ENCODE measurements at regions not wholly inside any gene's neighbourhood (a gene's known extent, or its start where the extent isn't known, plus 50 kb on each side); places are given as distances from the start of the nearest gene placed in this dataset.
"Not testable (repeated sequence)": the region's sequence is repeated elsewhere in the genome, so short reads cannot be mapped to it uniquely, and the experiment has no call there.

DNA sequence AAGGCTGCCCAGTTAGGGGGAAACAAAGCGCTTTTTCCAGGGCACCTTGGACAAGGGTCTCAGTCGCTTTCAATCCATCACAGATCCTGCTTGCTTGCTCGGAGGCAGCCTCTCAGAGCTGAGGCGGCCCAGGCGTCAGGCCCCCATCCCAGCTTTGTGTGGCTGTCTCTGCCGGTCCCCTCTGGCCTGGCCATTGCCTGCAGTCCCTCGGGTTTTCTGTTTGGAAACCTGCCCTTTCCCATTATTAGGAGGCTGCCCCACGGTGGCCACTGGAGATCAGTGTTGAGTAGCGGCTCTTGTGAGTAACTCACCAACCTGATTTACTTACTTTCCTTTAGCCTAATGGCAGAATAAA lies 216.1 kb downstream of the GLRX3 start:
- DNase-seq, result no peak

- no peak for DNase-seq
Measured at GRCh38 chr10:130353928-130354572, 217.9 kb downstream of the GLRX3 start.

- DNase-seq, result no peak
Measured at GRCh38 chr10:130354573-130354954, 218.4 kb downstream of the GLRX3 start.

DNA sequence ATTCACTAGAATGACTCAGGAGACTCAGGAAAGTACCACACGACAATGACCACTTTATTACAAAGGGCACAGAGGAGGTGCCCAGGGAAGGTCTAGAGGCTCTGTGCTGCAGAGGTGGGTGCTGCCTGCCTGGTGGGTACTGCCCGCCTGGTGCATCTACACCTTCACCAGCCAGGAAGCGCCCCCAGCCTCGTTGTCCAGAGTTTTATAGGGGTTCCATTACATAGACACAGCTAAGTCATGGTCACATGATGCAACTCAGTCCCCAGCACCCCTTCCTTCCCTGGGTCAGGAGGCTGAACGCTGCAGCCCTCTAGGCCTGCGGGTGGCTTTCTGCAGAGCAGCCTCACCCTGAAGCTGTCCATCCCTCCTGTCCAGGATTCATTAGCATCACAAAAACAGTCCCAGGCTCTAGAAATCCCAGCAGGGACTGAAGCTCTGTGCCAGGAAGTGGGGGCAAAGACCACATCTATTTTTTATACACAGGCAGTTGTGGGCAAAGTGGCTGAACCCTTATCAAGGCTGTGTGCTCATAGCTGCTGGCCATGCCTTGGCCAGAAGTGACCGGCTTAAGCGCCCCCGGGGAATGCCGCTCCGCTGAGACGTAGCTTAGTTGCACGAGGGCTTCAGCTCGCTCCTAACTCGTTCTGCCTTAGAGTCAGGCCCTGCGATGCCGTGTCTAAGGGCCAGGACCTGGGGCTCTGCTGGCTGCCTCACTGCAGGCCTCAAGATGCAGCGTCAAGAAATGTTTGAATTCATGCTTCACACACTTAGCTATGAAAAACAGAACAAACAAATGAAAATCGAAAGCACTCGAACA lies 219.0 kb downstream of the GLRX3 start:
- DNase-seq, result no peak

DNA sequence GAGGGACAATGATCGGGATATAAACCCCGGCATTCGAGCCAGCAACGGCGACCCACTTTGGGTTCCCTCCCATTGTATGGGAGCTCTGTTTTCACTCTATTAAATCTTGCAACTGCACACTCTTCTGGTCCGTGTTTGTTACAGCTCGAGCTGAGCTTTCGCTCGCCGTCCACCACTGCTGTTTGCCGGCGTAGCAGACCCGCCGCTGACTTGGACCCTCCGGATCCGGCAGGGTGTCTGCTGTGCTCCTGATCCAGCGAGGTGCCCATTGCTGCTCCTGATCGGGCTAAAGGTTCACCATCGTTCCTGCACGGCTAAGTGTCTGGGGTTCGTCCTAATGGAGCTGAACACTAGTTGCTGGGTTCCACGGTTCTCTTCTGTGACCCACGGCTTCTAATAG lies 220.2 kb downstream of the GLRX3 start:
- not testable (repeated sequence) for DNase-seq

DNA sequence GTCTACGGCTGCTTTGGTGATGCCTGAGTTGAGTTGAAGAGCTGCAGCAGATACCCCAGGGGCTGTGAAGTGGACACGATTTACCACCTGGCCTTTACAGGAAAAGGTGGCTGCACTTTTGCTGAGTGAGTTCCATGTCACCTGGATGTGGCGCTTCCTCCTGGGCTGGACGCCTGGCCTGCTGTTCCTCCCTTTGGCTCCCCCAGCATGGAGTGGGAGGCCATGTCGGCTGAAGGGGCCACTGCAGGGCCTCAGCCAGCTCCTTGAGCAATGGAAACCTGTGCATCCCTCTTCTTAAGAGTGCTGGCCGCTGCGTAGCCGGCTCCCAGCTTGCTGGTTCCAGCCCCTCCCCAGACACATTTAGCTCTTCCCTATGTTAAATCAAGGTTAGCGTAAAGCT lies 221.0 kb downstream of the GLRX3 start:
- DNase-seq, result no peak

GRCh38 chr10:130357951-130358350 lies 221.8 kb downstream of the GLRX3 start:
- no peak for DNase-seq

GRCh38 chr10:130358981-130359650 lies 222.9 kb downstream of the GLRX3 start:
- DNase-seq, result no peak

- no peak for DNase-seq
Measured at GRCh38 chr10:130359711-130360110, 223.5 kb downstream of the GLRX3 start.

GRCh38 chr10:130360826-130361311 lies 224.7 kb downstream of the GLRX3 start:
- no peak for DNase-seq

- no peak for DNase-seq
Measured at GRCh38 chr10:130361351-130362105, 225.3 kb downstream of the GLRX3 start.

DNA sequence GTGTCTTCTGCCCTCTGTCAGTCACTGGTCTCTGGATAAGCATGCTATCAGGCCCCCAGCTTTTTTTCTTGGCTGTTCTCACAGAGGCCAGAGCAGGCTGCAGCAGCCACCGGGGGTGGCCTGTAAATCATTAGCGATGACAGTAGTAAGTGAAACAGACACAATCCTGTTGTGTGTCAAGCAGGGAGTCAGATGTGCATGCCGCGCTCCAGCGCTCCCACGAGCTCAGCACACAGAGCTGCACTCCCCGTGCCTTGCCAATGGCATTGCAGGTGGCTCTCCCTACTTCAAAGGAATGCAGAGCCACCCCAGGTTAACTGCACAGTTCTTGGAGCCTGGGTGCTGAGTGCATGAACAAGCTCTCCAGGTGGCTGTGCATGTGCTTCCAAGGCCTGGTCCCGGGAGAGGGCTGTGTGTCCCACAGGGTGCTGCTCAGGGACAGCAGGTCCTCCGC lies 226.1 kb downstream of the GLRX3 start:
- peak; percentile 21 for DNase-seq

DNA sequence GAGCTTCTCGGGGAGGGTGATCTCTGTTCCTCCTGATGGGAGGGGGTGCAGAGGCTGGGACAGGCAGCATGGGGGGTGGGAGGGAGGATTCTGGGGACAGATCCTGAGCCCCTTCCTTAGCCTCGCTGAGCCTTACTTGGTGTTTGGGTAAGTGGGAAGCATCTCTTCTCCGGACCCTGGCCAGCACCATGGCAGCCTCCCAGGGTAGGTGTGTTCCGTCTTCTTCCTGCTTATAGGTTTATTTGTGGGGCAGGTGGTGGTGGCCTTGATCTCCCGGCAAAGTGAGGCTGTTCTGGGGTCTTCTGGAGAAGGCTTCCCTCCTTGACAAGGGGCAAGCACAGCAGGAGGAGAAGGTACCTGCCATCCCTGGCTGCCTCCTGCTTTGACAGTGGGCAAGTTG lies 226.9 kb downstream of the GLRX3 start:
- no peak for DNase-seq

DNA sequence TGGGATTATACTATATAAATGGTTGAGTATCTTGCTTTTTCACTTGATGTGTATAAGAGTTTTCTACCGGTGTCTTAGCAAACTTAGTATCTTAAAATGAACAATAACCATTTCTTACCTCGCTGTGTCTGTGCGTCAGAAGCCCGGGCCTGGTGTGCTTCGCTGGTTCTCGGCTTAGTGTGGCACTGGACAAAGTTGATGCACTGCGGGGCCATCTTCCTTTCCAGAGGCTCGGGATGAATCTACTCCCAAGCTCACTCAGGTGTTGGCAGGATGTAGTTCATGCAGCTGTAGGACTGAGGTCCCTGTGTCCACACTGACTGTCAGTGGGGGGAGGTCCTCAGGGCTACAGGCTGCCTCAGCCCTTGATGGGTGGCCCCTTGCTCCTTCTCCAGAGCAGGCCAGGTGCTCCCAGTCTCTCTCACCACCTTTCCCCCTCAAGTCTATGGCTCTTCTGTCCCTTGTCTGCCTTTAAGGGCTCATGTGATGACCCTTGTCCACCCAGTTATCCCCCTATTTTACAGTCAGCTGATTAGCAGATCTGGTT lies 227.8 kb downstream of the GLRX3 start:
- DNase-seq, result no peak

DNA sequence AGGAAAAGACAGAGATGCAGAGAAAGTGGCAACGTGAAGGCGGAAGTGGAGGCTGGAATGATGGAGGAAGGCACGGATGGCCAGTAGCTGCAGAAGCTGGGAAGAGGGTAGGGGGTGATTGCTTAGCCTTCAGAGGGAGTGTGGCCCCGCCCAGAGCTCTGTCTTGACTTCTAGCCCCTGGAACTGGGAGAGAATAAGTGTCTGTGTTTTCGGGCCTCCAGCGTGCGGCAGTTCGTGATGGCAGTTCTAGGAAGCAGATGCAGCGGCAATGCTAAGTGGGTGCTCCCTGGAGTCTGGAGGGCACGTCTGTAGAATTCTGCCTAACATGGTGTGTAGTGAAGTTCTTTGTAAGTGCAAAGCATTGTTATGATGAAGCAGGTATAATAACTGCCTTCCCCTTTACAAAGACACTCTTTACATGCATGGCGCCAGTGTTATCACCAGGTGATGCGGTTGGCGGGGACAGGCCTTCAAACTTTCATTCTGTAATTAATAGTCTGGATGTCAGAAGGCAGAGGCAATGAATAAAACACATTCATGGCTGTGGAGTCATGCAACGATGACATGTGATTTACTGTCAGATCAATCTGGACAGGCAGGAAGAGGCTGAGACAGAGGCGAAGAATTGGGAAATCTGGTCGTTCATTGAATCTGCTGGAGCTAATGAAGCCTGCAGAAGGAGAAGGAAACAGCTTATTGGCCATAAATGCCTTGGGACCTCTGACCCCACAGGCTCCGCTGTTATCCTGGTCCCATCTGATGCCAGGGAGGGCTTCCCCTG lies 228.6 kb downstream of the GLRX3 start:
- no peak for DNase-seq

DNA sequence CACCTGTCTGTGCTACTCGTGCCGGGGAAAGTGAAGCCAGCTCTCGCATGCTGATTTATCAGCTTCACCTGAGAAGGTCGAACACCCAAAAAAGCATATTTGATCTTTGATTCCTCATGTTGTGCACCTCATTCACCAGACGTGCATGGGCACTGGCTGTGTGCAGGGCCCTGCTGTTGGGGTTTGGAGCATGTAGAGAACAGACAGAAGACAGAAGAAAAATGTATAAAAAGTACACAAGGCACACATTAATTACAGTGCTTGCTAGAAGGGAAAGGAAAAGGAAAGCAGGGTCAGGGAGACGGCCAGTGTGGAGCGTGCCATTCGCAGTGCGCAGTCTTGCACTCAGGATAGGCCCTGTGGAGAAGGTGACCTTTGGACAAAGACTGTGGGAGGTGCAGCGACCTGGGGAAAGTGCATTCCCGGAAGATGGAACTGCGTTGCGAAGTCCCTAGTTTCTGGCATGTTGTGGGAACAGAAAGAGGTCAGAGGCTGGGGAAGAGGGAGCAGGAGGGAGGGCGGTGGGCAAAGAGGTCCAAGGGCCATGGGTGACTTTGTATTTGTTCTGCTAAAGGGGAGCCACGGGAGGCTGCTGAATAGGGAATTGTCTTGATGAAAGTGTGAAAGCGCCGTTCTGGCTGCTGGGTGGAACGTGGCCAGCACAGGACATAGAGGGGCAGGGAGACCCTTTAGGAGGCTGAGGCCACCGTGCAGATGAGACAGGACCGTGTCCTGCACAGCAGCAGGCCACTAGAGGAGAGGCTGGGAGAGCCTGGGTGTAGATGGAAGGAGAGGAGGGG lies 232.8 kb downstream of the GLRX3 start:
- DNase-seq, result no peak

DNA sequence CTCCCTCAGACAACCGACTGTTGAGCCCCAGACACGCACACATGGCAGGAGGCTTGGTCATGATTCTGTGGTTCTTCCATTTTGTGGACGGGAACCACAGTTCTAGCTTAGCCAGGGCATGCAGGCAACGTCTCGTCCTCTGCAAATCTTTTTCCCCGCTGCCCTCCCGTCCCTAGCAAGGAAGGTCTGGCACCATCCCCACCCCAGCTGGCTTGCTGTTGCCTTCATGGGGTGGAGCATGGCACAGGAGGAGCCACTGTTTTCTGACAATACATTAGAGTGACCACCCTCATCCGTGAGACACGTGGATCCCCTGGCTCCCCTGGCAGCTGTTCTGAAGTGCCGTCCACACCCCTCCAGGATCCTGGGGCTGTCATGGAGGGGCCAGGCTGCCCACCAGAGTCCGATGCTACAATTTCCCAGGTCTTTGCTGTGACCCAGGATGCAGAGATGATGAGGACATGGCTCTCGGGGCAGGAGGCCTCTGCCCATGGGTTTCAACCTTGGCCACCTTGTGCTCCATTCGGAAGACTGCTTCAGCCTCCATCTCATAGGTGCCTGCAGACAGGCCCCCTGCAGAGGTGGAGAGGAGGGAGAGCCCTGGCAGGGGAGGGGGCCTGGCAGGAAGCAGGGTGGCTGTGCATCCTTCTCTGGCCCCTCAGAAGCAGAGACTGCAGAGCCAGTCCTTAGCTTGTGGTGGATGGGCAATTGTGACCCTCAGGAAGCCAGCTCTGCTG lies 233.6 kb downstream of the GLRX3 start:
- no peak for DNase-seq

DNA sequence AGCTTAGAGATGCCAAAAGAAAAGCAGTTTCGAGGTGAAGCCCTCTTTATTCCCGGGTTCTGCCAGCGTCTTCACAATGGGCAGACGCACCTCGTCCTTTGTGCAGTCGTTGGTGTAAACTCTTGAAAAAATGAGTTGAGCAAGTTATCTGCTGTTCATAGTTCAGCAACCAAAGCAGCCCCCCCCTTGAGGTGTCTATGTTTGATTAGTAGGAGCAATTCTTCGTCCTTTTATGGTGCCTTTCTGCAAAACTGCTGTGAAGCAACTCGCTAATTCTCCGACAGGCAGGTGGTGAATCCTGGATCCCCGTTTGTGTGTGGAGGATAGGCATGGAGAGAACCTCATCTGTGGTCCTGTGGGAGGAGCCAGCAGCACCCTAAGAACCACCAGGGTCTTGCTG lies 234.5 kb downstream of the GLRX3 start:
- no peak for DNase-seq

DNA sequence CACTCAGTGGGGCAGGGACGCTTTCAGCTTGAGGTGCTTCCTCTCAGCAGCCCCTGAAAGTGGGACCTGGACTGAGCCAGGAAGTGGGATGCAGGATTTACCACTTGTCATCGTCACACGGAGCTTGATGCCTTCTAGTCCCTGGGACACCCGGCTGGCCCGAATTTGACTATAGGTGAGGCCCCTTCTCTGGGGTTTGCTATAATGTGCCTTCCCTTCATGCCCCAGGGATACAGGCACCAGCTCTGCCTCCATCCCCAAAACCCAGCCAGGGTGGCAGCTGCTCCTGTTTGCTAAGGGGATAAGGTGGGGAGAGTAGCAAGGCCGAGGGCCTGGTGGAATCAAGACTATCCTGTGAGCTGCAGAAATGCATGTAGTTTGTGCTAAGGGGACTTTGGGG lies 235.0 kb downstream of the GLRX3 start:
- DNase-seq, result no peak

DNA sequence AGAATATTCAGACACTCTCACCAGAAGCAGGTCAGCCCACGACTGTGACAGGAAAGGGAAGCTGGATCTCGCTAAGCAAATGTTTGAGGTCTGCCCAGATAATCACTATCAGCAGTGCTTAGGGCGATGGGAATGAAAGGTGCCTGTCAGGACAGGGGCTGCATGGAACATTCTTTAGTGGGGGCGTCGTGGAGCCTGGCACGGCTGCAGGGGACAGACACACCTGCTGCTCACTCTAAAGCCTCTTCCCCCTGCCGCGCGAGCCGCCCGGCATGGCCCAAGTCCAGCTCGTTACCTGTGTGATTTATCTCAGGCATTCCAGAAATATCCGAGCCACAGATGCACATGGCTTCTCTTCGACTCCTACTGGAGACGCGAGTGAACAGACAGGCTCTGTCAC lies 235.5 kb downstream of the GLRX3 start:
- DNase-seq, result no peak
